ENCODE measurements at regions not wholly inside any gene's neighbourhood (a gene's known extent, or its start where the extent isn't known, plus 50 kb on each side); places are given as distances from the start of the nearest gene placed in this dataset.

- Histone ChIP-seq H3K27me3 (no peaks in the 10 kb centered on the region), H3K9me3 (peaks cover 0 to 11% (median 0%) of the 10 kb centered on the region in 4 donors), H3K4me1 (no peaks in the 10 kb centered on the region), H3K4me3 (no peak overlapping the region), H3K27ac (no peak overlapping the region), H3K36me3 (no peaks in the 10 kb centered on the region)
- intact Hi-C loops (cut with DNase I), result no loop called here
- ATAC-seq (no peak), DNase-seq (no peak)
- no peak for TF ChIP-seq POLR2A (IDR thresholded peaks at IDR 0.05)
- WGBS (ENCODE audit: insufficient coverage, low coverage, low lambda C conversion rate, missing lambda C conversion rate), result 25% methylated on average over 2 of the region's 2 CpGs
Observed at GRCh38 chr7:79732535-79732934, 279.1 kb upstream of the MAGI2 start.

GRCh38 chr7:79730971-79731370 is 277.5 kb upstream of the MAGI2 start:
- no peaks in the 10 kb centered on the region for H3K4me1 ChIP-seq
- no peaks in the 10 kb centered on the region for H3K27me3 ChIP-seq
- no peak overlapping the region for H3K4me3 ChIP-seq
- no peak for DNase-seq
- 74% methylated on average over 4 of the region's 4 CpGs for WGBS (ENCODE audit: insufficient coverage, low coverage, low lambda C conversion rate, missing lambda C conversion rate)
- H3K9me3 ChIP-seq, result peaks cover 0 to 11% (median 0%) of the 10 kb centered on the region in 4 donors
- H3K36me3 ChIP-seq, result no peaks in the 10 kb centered on the region
- intact Hi-C loops (cut with DNase I), result no loop called here
- ATAC-seq, result no peak
- TF ChIP-seq POLR2A (IDR thresholded peaks at IDR 0.05) (no peak), CTCF (IDR thresholded peaks at IDR 0.05) (no peak)
- H3K27ac ChIP-seq, result no peak overlapping the region

- intact Hi-C loops (cut with DNase I), result no loop called here
- DNase-seq (no peak), ATAC-seq (no peak)
- WGBS (ENCODE audit: insufficient coverage, low coverage, low lambda C conversion rate, missing lambda C conversion rate), result 40% methylated on average over 6 of the region's 6 CpGs
- H3K27me3 ChIP-seq, result no peaks in the 10 kb centered on the region
- H3K36me3 ChIP-seq, result no peaks in the 10 kb centered on the region
- H3K4me3 ChIP-seq, result no peak overlapping the region
- H3K9me3 ChIP-seq, result no peaks in the 10 kb centered on the region
- no peaks in the 10 kb centered on the region for H3K4me1 ChIP-seq
- no peak for TF ChIP-seq POLR2A (IDR thresholded peaks at IDR 0.05)
- no peak for TF ChIP-seq CTCF (IDR thresholded peaks at IDR 0.05)
- H3K27ac ChIP-seq, result no peak overlapping the region
Observed at GRCh38 chr7:79723833-79724618, 270.6 kb upstream of the MAGI2 start.

GRCh38 chr7:79722217-79722616 is 268.8 kb upstream of the MAGI2 start:
- DNase-seq (no peak), ATAC-seq (no peak)
- Histone ChIP-seq H3K4me1 (no peaks in the 10 kb centered on the region), H3K27ac (no peak overlapping the region), H3K4me3 (no peak overlapping the region), H3K9me3 (no peaks in the 10 kb centered on the region), H3K36me3 (no peaks in the 10 kb centered on the region), H3K27me3 (no peaks in the 10 kb centered on the region)
- intact Hi-C loops (cut with DNase I), result no loop called here
- TF ChIP-seq CTCF (IDR thresholded peaks at IDR 0.05) (no peak), POLR2A (IDR thresholded peaks at IDR 0.05) (no peak)

GRCh38 chr7:79719216-79719615 is 265.7 kb upstream of the MAGI2 start:
- TF ChIP-seq CTCF (IDR thresholded peaks at IDR 0.05) (no peak), POLR2A (IDR thresholded peaks at IDR 0.05) (no peak)
- Histone ChIP-seq H3K4me1 (no peaks in the 10 kb centered on the region), H3K36me3 (no peaks in the 10 kb centered on the region), H3K27ac (no peak overlapping the region), H3K9me3 (no peaks in the 10 kb centered on the region), H3K4me3 (no peak overlapping the region), H3K27me3 (no peaks in the 10 kb centered on the region)
- DNase-seq, result peak in 1 of 3 donors; percentile 27
- ATAC-seq, result no peak
- WGBS (ENCODE audit: insufficient coverage, low coverage, low lambda C conversion rate, missing lambda C conversion rate), result 60% methylated on average over 1 of the region's 3 CpGs
- intact Hi-C loops (cut with DNase I), result no loop called here

Data from right lobe of liver (tissue), 6 donors.